NCI-H2227 treated with DMSO at 0.1 percent for 48 hours (cell line): ENCODE measurements at regions not wholly inside any gene's neighbourhood (a gene's known extent, or its start where the extent isn't known, plus 50 kb on each side); places are given as distances from the start of the nearest gene placed in this dataset.

Source experiments
- DNase-seq: peaks from one replicate; lab custom pipeline; 2025; lab: John Stamatoyannopoulos, UW

- no peak for DNase-seq
These were observed 136.8 kb downstream of the RDH14 start for GRCh38 chr2:18423636-18424035.

- no peak for DNase-seq
These were observed 137.9 kb downstream of the RDH14 start for GRCh38 chr2:18422432-18423165.

GRCh38 chr2:18413676-18414396, 146.6 kb downstream of the RDH14 start:
- no peak for DNase-seq

GRCh38 chr2:18412980-18413675, 147.3 kb downstream of the RDH14 start:
- no peak for DNase-seq

GRCh38 chr2:18411626-18412025, 148.8 kb downstream of the RDH14 start:
- no peak for DNase-seq

GRCh38 chr2:18410543-18410942, 149.9 kb downstream of the RDH14 start:
- no peak for DNase-seq

GRCh38 chr2:18408638-18409037, 151.8 kb downstream of the RDH14 start:
- DNase-seq: no peak

- DNase-seq: no peak
These were observed 154.2 kb downstream of the RDH14 start for GRCh38 chr2:18406219-18406618.

- peak; percentile 15 for DNase-seq
These were observed 155.7 kb downstream of the RDH14 start for GRCh38 chr2:18404708-18405107.

GRCh38 chr2:18403921-18404522, 156.4 kb downstream of the RDH14 start:
- DNase-seq: no peak

- no peak for DNase-seq
These were observed 157.6 kb downstream of the RDH14 start for GRCh38 chr2:18402831-18403230.

GRCh38 chr2:18401471-18401870, 159.0 kb downstream of the RDH14 start:
- no peak for DNase-seq

- no peak for DNase-seq
These were observed 160.9 kb downstream of the RDH14 start for GRCh38 chr2:18399601-18400000.

GRCh38 chr2:18398833-18399232, 161.6 kb downstream of the RDH14 start:
- DNase-seq: no peak

GRCh38 chr2:18396329-18397010, 164.0 kb downstream of the RDH14 start:
- DNase-seq: no peak

GRCh38 chr2:18395555-18395954, 164.9 kb downstream of the RDH14 start:
- DNase-seq: no peak

GRCh38 chr2:18387441-18388206, 172.8 kb downstream of the RDH14 start:
- peak; percentile 45 for DNase-seq

GRCh38 chr2:18384242-18384641, 176.2 kb downstream of the RDH14 start:
- no peak for DNase-seq

- DNase-seq: no peak
These were observed 179.1 kb downstream of the RDH14 start for GRCh38 chr2:18381386-18381785.

GRCh38 chr2:18380321-18380720, 180.1 kb downstream of the RDH14 start:
- DNase-seq: no peak

GRCh38 chr2:18379870-18380269, 180.6 kb downstream of the RDH14 start:
- DNase-seq: no peak
